GM23248 (cell line): ENCODE measurements at regions not wholly inside any gene's neighbourhood (a gene's known extent, or its start where the extent isn't known, plus 50 kb on each side); places are given as distances from the start of the nearest gene placed in this dataset.
"Not testable (repeated sequence)": the region's sequence is repeated elsewhere in the genome, so short reads cannot be mapped to it uniquely, and the experiment has no call there.

Source experiments
- EZH2 ChIP-seq: fragments of 200-600 bp; sonication (generic); IDR thresholded peaks from 2 replicates; pipeline ENCODE4 v1.6.1; 2018; ENCODE audit warnings: antibody characterized with exemption, mild to moderate bottlenecking; ENCODE audit not compliant: insufficient read depth, poor library complexity, severe bottlenecking
- EZH2phosphoT487 ChIP-seq: fragments of 200-600 bp; sonication (generic); IDR thresholded peaks from 2 replicates; pipeline ENCODE4 v1.6.1; 2018; ENCODE audit warnings: antibody characterized with exemption, moderate library complexity, mild to moderate bottlenecking, low read depth; ENCODE audit not compliant: insufficient read depth

- TF ChIP-seq EZH2, EZH2phosphoT487: not testable (repeated sequence)
Observed at GRCh38 chr14:19202053-19202442, 232.1 kb downstream of the POTEG start.
